ENCODE measurements at regions not wholly inside any gene's neighbourhood (a gene's known extent, or its start where the extent isn't known, plus 50 kb on each side); places are given as distances from the start of the nearest gene placed in this dataset.

DNA sequence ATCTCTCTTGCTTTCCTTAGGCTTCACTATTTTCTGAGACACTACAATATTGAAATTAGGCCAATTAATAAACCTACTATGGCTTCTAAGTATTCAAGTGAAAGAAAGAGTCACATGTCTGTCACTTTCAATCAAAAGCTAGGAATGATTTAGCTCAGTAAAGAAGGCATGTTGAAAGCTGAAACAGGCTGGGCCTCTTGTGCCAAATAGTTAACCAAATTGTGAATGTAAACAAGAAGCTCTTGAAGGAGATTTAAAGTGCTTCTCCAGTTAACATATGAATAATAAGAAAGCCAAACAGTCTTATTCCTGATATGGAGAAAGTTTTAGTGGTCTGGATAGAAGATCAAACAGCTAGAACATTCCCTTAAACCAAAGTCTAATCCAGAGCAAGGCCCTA, 236.3 kb downstream of the OTOR start:
- H3K79me2 ChIP-seq (ENCODE audit: insufficient read depth, low read length) = no peaks in the 10 kb centered on the region
- no peak for TF ChIP-seq EZH2 (IDR thresholded peaks at IDR 0.05; ENCODE audit: insufficient read depth, low read length)
- TF ChIP-seq, protein P1, sequence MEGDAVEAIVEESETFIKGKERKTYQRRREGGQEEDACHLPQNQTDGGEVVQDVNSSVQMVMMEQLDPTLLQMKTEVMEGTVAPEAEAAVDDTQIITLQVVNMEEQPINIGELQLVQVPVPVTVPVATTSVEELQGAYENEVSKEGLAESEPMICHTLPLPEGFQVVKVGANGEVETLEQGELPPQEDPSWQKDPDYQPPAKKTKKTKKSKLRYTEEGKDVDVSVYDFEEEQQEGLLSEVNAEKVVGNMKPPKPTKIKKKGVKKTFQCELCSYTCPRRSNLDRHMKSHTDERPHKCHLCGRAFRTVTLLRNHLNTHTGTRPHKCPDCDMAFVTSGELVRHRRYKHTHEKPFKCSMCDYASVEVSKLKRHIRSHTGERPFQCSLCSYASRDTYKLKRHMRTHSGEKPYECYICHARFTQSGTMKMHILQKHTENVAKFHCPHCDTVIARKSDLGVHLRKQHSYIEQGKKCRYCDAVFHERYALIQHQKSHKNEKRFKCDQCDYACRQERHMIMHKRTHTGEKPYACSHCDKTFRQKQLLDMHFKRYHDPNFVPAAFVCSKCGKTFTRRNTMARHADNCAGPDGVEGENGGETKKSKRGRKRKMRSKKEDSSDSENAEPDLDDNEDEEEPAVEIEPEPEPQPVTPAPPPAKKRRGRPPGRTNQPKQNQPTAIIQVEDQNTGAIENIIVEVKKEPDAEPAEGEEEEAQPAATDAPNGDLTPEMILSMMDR (IDR thresholded peaks at IDR 0.05; ENCODE audit: insufficient read depth, low read depth, low read length) = no peak
- H2AFZ ChIP-seq (ENCODE audit: low read depth, low read length) = no peak overlapping the region
- H3K27me3 ChIP-seq (ENCODE audit: insufficient read depth, low read length) = no peaks in the 10 kb centered on the region
- H3K4me2 ChIP-seq (ENCODE audit: low read length) = no peak overlapping the region
- no peak overlapping the region for H3K9ac ChIP-seq (ENCODE audit: low read length)
- FAIRE-seq (no peak), DNase-seq (ENCODE audit: low read depth) (no peak)
- no peaks in the 10 kb centered on the region for H3K36me3 Mint-ChIP-seq (ENCODE audit: low read depth, unreplicated experiment)
- H3K36me3 ChIP-seq (ENCODE audit: insufficient read depth, low read length) = no peaks in the 10 kb centered on the region
- no peak overlapping the region for H3K4me3 Mint-ChIP-seq (ENCODE audit: unreplicated experiment)
- H3K27ac Mint-ChIP-seq (ENCODE audit: unreplicated experiment) = no peak overlapping the region
- no peak overlapping the region for H3K4me3 ChIP-seq (ENCODE audit: insufficient read depth, low read depth, low read length)
- no peaks in the 10 kb centered on the region for H3K9me3 ChIP-seq (ENCODE audit: insufficient read depth, low read depth, low read length)
- H3K4me1 ChIP-seq (ENCODE audit: insufficient read depth, low read length) = no peaks in the 10 kb centered on the region
- H3K27me3 Mint-ChIP-seq (ENCODE audit: low read depth, unreplicated experiment) = no peaks in the 10 kb centered on the region
- H4K20me1 ChIP-seq (ENCODE audit: insufficient read depth, low read length) = no peaks in the 10 kb centered on the region
- H3K27ac ChIP-seq (ENCODE audit: low read depth, low read length) = no peak overlapping the region
- H3K9me3 Mint-ChIP-seq (ENCODE audit: unreplicated experiment) = no peaks in the 10 kb centered on the region
- no peaks in the 10 kb centered on the region for H3K4me1 Mint-ChIP-seq (ENCODE audit: low read depth, unreplicated experiment)

DNA sequence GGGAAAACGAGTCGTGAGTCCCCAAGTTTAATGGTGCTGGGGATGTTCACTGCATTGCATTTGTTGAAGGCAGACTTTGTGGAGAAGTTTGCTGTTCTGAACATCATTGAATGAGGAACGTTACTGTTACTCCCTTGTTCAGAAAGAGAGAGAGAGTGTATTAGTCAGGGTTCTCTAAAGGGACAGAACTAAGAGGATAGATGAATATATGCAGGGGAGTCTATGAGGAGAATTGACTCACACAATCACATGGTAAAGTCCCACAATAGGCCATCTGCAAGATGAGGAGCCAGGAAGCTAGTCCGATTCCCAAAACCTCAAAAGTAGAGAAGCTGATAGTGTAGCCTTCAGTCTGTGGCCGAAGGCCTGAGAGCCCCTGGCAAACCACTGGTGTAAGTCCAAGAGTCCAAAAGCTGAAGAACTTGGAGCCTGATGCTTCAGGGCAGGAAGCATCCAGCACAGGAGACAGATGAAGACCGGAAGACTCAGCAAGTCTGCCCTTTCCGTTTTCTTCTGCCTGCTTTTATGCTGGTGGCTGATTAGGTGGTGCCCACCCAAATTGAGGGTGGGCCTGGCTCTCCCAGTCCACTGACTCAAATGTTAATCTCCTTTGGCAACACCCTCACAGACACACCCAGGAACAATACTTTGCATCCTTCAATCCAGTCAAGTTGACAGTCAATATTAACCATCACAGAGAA, 223.5 kb upstream of the PCSK2 start:
- no peaks in the 10 kb centered on the region for H3K9me3 ChIP-seq (ENCODE audit: insufficient read depth, low read depth, low read length)
- Mint-ChIP-seq H3K27me3 (ENCODE audit: low read depth, unreplicated experiment) (peaks cover 4% of the 10 kb centered on the region), H3K4me1 (ENCODE audit: low read depth, unreplicated experiment) (no peaks in the 10 kb centered on the region), H3K27ac (ENCODE audit: unreplicated experiment) (no peak overlapping the region), H3K36me3 (ENCODE audit: low read depth, unreplicated experiment) (no peaks in the 10 kb centered on the region), H3K4me3 (ENCODE audit: unreplicated experiment) (no peak overlapping the region), H3K9me3 (ENCODE audit: unreplicated experiment) (peaks cover 2% of the 10 kb centered on the region)
- H3K79me2 ChIP-seq (ENCODE audit: insufficient read depth, low read length) = no peaks in the 10 kb centered on the region
- no peaks in the 10 kb centered on the region for H4K20me1 ChIP-seq (ENCODE audit: insufficient read depth, low read length)
- no peak overlapping the region for H3K27ac ChIP-seq (ENCODE audit: low read depth, low read length)
- H3K36me3 ChIP-seq (ENCODE audit: insufficient read depth, low read length) = no peaks in the 10 kb centered on the region
- DNase-seq (ENCODE audit: low read depth) (no peak), FAIRE-seq (no peak)
- no peaks in the 10 kb centered on the region for H3K27me3 ChIP-seq (ENCODE audit: insufficient read depth, low read length)
- H2AFZ ChIP-seq (ENCODE audit: low read depth, low read length) = no peak overlapping the region
- TF ChIP-seq EZH2 (IDR thresholded peaks at IDR 0.05; ENCODE audit: insufficient read depth, low read length) = no peak
- H3K4me2 ChIP-seq (ENCODE audit: low read length) = no peak overlapping the region
- H3K4me3 ChIP-seq (ENCODE audit: insufficient read depth, low read depth, low read length) = no peak overlapping the region
- H3K9ac ChIP-seq (ENCODE audit: low read length) = no peak overlapping the region
- H3K4me1 ChIP-seq (ENCODE audit: insufficient read depth, low read length) = no peaks in the 10 kb centered on the region

DNA sequence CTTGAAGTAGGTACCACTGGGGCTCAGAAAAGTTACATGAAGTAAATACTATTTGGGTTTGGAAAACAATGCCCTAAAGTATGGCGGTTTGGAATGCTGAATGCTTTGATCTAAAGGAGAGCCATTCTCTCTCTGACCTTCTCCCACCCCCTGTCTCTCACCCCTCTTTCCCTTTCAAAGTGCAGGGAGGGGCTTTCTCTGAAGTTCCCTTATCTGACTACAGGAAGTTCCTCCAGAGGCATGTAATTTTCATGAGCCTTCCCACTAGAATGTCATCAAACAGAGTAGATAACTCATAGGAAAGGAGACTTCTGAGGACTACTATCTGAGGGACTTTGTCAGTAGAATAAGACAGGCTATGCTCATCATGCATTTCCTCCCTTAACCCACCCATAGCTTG, 216.7 kb upstream of the PCSK2 start:
- H3K79me2 ChIP-seq (ENCODE audit: insufficient read depth, low read length) = no peaks in the 10 kb centered on the region
- no peaks in the 10 kb centered on the region for H3K4me1 ChIP-seq (ENCODE audit: insufficient read depth, low read length)
- FAIRE-seq (no peak), DNase-seq (ENCODE audit: low read depth) (no peak)
- H2AFZ ChIP-seq (ENCODE audit: low read depth, low read length) = no peak overlapping the region
- H3K36me3 ChIP-seq (ENCODE audit: insufficient read depth, low read length) = no peaks in the 10 kb centered on the region
- H3K4me3 ChIP-seq (ENCODE audit: insufficient read depth, low read depth, low read length) = no peak overlapping the region
- H3K27ac Mint-ChIP-seq (ENCODE audit: unreplicated experiment) = no peak overlapping the region
- H3K9me3 ChIP-seq (ENCODE audit: insufficient read depth, low read depth, low read length) = no peaks in the 10 kb centered on the region
- H3K4me3 Mint-ChIP-seq (ENCODE audit: unreplicated experiment) = no peak overlapping the region
- H3K27ac ChIP-seq (ENCODE audit: low read depth, low read length) = no peak overlapping the region
- H3K27me3 ChIP-seq (ENCODE audit: insufficient read depth, low read length) = no peaks in the 10 kb centered on the region
- H4K20me1 ChIP-seq (ENCODE audit: insufficient read depth, low read length) = no peaks in the 10 kb centered on the region
- H3K27me3 Mint-ChIP-seq (ENCODE audit: low read depth, unreplicated experiment) = peaks cover 5% of the 10 kb centered on the region
- peaks cover 8% of the 10 kb centered on the region for H3K4me1 Mint-ChIP-seq (ENCODE audit: low read depth, unreplicated experiment)
- no peaks in the 10 kb centered on the region for H3K9me3 Mint-ChIP-seq (ENCODE audit: unreplicated experiment)
- H3K4me2 ChIP-seq (ENCODE audit: low read length) = no peak overlapping the region
- H3K36me3 Mint-ChIP-seq (ENCODE audit: low read depth, unreplicated experiment) = no peaks in the 10 kb centered on the region
- TF ChIP-seq EZH2 (IDR thresholded peaks at IDR 0.05; ENCODE audit: insufficient read depth, low read length) = no peak
- TF ChIP-seq, protein P1 (IDR thresholded peaks at IDR 0.05; ENCODE audit: insufficient read depth, low read depth, low read length) = no peak
- H3K9ac ChIP-seq (ENCODE audit: low read length) = no peak overlapping the region
